Ishikawa (cell line): ENCODE measurements at regions not wholly inside any gene's neighbourhood (a gene's known extent, or its start where the extent isn't known, plus 50 kb on each side); places are given as distances from the start of the nearest gene placed in this dataset.
A peak's percentile ranks its signal among the peaks of the same experiment; 100 is the strongest.

ENCODE experiments used
- CEBPB ChIP-seq: IDR thresholded peaks from 2 replicates; pipeline ENCODE4 v1.6.1; 2012
- CREB1 ChIP-seq: IDR thresholded peaks from 2 replicates; pipeline ENCODE4 v1.6.1; 2012; ENCODE audit warnings: low read depth
- EGR1 ChIP-seq: IDR thresholded peaks from 2 replicates; pipeline ENCODE4 v1.6.1; 2012
- EP300 ChIP-seq: IDR thresholded peaks from 2 replicates; pipeline ENCODE4 v1.6.1; 2012; ENCODE audit warnings: borderline replicate concordance
- FOXM1 ChIP-seq: IDR thresholded peaks from 2 replicates; pipeline ENCODE4 v1.6.1; 2012; ENCODE audit warnings: low read depth, borderline replicate concordance
- NFIC ChIP-seq: IDR thresholded peaks from 2 replicates; pipeline ENCODE4 v1.6.1; 2012
- RAD21 ChIP-seq: IDR thresholded peaks from 2 replicates; pipeline ENCODE4 v1.6.1; 2012; ENCODE audit warnings: low read depth
- TAF1 ChIP-seq: IDR thresholded peaks from 2 replicates; pipeline ENCODE4 v1.6.1; 2012; ENCODE audit warnings: low read depth, mild to moderate bottlenecking
- TCF12 ChIP-seq: IDR thresholded peaks from 2 replicates; pipeline ENCODE4 v1.6.1; 2012; ENCODE audit warnings: low read depth
- TEAD4 ChIP-seq: IDR thresholded peaks from 2 replicates; pipeline ENCODE4 v1.6.1; 2012
- YY1 ChIP-seq: IDR thresholded peaks from 2 replicates; pipeline ENCODE4 v1.6.1; 2012; ENCODE audit warnings: low read depth
- ZBTB7A ChIP-seq: IDR thresholded peaks from 2 replicates; pipeline ENCODE4 v1.6.1; 2012; ENCODE audit warnings: low read depth
- TF ChIP-seq, protein P1 (sequence below): IDR thresholded peaks from 2 replicates; pipeline ENCODE4 v1.6.1; 2012
- TF ChIP-seq, protein P2 (sequence below): IDR thresholded peaks from 2 replicates; pipeline ENCODE4 v1.6.1; 2012
- TF ChIP-seq, protein P3 (sequence below): IDR thresholded peaks from 2 replicates; pipeline ENCODE4 v1.6.1; 2012; ENCODE audit warnings: low read depth, mild to moderate bottlenecking

DNA sequence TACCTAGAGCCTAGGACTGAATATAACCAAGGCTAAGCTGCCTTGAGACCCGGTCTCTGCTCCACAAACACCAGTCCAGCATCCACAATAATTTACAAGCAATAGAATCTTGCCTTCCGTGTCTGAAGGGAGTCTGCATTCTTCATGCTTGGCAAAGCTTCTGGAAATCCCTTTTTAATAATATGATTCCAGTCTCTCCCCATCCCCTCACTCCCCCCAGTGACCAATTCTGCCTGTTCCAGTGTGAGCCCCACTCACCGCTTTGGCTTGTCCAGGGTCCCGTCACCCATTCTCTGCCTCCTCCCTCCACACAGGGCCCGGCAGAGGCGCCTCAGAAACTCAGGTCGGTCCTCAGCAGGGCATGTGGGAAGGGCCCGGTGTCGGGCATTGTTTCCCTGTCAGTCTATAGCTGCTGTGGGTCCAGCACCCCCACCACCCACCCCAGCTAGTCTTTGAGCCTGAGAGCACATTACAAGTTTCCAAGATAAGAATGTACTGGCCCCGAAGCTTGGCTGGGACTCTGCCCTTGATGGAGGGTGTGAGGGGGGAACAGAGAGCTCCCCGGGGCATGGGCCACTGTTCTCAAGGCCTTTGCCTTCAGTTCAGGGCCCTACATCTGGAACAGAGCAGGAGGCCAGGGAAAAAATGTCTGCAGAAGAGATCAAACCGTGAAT, 129.7 kb upstream of the MYCN start:
- TF ChIP-seq, protein P1, sequence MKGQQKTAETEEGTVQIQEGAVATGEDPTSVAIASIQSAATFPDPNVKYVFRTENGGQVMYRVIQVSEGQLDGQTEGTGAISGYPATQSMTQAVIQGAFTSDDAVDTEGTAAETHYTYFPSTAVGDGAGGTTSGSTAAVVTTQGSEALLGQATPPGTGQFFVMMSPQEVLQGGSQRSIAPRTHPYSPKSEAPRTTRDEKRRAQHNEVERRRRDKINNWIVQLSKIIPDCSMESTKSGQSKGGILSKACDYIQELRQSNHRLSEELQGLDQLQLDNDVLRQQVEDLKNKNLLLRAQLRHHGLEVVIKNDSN, result no peak
- TF ChIP-seq RAD21 (no peak), EP300 (no peak), CREB1 (no peak), FOXM1 (no peak), TAF1 (no peak), NFIC (no peak), ZBTB7A (no peak), TCF12 (no peak)
- TF ChIP-seq, protein P2, sequence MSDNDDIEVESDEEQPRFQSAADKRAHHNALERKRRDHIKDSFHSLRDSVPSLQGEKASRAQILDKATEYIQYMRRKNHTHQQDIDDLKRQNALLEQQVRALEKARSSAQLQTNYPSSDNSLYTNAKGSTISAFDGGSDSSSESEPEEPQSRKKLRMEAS, result no peak

DNA sequence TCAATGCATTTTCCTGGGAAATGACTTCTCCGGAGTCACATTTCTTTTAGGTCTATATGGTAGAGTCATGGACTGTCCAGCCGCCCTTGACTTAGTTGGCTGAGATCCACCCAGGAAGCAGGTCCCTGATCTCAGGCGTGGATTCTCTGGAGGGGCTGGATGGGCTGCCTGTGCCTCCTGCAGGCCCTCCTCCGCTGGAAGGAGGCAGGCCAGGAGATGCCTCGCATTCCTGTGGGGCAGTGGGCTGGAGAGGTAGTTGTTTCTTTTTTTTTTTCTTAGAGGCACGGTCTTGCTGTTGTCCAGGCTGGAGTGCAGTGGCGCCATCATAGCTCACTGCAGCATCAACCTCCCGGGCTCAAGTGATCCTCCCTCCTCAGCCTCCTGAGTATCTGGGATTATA, 129.0 kb upstream of the MYCN start:
- TF ChIP-seq CEBPB (no peak), EP300 (peak; percentile 93), TAF1 (no peak), CREB1 (no peak), ZBTB7A (peak; percentile 64; the same call in 1 of the 2 replicates), RAD21 (peak; percentile 34; the same call in 1 of the 2 replicates), TCF12 (peak; percentile 92), YY1 (peak; percentile 50; the same call in 1 of the 2 replicates), EGR1 (peak; percentile 55; the same call in 1 of the 2 replicates), TEAD4 (peak; percentile 98), NFIC (peak; percentile 90), FOXM1 (peak; percentile 53; the same call in 1 of the 2 replicates)
- TF ChIP-seq, protein P2, result peak; percentile 66; the same call in 1 of the 2 replicates
- TF ChIP-seq, protein P1, result no peak
- TF ChIP-seq, protein P3, sequence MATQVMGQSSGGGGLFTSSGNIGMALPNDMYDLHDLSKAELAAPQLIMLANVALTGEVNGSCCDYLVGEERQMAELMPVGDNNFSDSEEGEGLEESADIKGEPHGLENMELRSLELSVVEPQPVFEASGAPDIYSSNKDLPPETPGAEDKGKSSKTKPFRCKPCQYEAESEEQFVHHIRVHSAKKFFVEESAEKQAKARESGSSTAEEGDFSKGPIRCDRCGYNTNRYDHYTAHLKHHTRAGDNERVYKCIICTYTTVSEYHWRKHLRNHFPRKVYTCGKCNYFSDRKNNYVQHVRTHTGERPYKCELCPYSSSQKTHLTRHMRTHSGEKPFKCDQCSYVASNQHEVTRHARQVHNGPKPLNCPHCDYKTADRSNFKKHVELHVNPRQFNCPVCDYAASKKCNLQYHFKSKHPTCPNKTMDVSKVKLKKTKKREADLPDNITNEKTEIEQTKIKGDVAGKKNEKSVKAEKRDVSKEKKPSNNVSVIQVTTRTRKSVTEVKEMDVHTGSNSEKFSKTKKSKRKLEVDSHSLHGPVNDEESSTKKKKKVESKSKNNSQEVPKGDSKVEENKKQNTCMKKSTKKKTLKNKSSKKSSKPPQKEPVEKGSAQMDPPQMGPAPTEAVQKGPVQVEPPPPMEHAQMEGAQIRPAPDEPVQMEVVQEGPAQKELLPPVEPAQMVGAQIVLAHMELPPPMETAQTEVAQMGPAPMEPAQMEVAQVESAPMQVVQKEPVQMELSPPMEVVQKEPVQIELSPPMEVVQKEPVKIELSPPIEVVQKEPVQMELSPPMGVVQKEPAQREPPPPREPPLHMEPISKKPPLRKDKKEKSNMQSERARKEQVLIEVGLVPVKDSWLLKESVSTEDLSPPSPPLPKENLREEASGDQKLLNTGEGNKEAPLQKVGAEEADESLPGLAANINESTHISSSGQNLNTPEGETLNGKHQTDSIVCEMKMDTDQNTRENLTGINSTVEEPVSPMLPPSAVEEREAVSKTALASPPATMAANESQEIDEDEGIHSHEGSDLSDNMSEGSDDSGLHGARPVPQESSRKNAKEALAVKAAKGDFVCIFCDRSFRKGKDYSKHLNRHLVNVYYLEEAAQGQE, result no peak

DNA sequence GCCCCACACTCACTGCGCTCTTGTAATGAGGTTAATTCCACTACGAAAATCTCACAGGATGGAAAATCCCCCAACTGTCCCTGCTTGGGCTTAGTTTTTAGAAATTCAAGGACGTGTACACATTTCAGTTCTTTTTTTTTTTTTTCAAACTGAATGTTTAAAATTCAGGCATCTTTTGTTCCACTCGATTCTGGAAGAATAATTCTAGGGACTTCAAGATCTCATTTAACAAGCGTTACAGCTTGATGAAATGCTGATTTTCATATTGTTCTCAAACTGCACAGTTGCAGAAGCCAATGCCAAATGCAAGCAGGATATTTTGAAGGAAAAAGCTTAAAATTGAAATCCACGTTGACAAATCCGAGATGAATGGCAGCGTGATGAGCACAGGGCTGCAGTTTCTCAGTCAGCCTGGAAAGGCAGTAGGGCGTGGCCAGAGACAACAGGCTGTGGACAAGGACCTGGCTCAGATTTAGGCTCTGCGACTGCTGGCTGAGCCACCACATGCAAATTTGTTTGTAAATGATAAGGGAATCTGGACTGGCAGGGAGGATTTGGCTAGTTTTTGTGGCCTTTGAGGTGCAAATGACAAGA, 128.1 kb upstream of the MYCN start:
- no peak for TF ChIP-seq RAD21
- TF ChIP-seq, protein P2, result no peak
- no peak for TF ChIP-seq CEBPB
- TF ChIP-seq, protein P3, result no peak
- TF ChIP-seq NFIC, result no peak
- no peak for TF ChIP-seq ZBTB7A
- TF ChIP-seq EP300, result no peak
- no peak for TF ChIP-seq FOXM1
- TF ChIP-seq EGR1, result no peak
- TF ChIP-seq, protein P1, result no peak
- no peak for TF ChIP-seq TEAD4
- no peak for TF ChIP-seq YY1
- TF ChIP-seq TAF1, result no peak
- no peak for TF ChIP-seq TCF12

DNA sequence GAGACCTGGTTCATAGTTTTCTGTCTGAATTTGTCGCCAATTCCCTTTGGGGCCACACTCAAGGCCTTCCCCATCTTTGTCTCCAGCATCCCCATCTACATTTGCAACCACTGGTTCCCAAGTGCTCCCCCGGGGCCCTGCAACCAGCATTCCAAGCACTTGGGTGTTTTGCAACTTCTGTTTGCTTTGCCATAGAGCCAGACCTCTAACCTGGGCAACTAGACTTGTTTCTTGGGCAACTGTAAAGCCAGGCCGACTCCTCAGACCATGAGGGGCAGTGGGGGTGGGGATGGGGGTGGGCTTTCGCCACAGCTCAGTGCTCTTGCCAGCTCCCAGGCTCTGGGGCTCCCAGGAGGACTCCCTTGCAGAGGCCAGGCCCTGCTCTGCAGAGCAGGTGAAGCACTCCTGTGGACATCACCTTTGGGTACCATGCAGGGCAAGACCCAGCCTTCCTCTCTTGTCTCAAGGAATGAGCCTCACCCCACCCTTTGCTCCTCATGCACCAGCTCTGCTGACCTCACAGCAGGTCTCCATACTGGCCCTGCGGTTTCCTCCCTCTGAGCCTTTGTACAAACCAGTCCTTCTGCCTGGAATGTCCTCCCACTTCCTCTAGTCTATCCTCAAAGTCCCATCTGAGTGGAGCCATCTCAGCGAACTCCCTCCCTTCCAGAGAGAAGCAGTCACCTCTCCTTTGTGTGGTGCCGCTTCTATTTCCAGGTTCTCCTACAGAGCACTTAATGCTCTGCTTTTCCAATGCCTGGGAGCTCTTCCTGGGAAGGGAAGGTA, 126.7 kb upstream of the MYCN start:
- TF ChIP-seq NFIC, result no peak
- TF ChIP-seq CEBPB, result 0 out of 2 replicates have a peak, but pooled peaks have one; percentile 6
- TF ChIP-seq TEAD4, result peak; percentile 56
